ENCODE measurements at regions not wholly inside any gene's neighbourhood (a gene's known extent, or its start where the extent isn't known, plus 50 kb on each side); places are given as distances from the start of the nearest gene placed in this dataset.

DNA sequence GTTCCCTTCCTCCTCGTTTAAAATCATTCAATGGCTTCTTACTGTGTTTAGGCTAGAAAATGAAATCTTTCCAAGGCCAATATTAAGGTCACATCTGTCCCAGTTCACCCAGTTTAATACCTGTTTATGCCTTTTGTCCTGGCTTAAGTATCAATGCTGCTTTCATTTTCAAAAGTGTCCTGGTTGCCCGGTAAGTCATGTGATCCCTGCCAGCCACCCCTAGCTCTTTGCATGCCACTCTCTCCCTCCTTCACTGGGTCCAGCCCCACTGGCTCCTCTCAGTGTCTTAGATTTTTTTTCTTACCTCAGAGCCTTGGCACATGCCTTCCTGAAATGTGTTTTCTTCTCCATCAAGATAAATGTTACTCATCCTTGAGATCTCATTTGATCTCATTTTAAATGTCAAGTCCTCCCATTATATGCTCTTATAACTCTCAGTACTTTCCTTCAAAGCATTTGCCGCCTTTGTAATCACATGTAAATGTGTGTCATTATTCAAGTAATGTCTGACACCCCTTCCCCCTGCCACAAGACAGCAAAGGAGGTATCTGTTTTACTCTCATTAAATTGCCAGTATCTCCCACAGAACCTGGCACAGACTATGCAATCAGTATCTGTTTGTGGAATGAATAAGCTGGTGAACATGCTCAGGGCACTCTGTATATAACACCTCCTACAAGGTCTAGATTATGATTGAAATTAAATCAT is 472.5 kb upstream of the RPS6KA3 start:
- no peak overlapping the region for H3K27ac ChIP-seq
- H3K9me3 ChIP-seq, result no peaks in the 10 kb centered on the region
- TF ChIP-seq, protein P1, sequence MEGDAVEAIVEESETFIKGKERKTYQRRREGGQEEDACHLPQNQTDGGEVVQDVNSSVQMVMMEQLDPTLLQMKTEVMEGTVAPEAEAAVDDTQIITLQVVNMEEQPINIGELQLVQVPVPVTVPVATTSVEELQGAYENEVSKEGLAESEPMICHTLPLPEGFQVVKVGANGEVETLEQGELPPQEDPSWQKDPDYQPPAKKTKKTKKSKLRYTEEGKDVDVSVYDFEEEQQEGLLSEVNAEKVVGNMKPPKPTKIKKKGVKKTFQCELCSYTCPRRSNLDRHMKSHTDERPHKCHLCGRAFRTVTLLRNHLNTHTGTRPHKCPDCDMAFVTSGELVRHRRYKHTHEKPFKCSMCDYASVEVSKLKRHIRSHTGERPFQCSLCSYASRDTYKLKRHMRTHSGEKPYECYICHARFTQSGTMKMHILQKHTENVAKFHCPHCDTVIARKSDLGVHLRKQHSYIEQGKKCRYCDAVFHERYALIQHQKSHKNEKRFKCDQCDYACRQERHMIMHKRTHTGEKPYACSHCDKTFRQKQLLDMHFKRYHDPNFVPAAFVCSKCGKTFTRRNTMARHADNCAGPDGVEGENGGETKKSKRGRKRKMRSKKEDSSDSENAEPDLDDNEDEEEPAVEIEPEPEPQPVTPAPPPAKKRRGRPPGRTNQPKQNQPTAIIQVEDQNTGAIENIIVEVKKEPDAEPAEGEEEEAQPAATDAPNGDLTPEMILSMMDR (IDR thresholded peaks at IDR 0.05), result no peak
- TF ChIP-seq POLR2A (IDR thresholded peaks at IDR 0.05), result no peak
- H3K4me3 ChIP-seq, result no peak overlapping the region
- H3K27me3 ChIP-seq, result peaks cover 0 to 6% (median 0%) of the 10 kb centered on the region in 9 donors
- ATAC-seq, result no peak
- 70 to 88% (median 76%) methylated on average over 3 of the region's 3 CpGs for WGBS, 4 donors
- no peaks in the 10 kb centered on the region for H3K4me1 ChIP-seq
- H3K36me3 ChIP-seq, result no peaks in the 10 kb centered on the region
- no peak for DNase-seq
- intact Hi-C loops (cut with DNase I), result no loop called here

DNA sequence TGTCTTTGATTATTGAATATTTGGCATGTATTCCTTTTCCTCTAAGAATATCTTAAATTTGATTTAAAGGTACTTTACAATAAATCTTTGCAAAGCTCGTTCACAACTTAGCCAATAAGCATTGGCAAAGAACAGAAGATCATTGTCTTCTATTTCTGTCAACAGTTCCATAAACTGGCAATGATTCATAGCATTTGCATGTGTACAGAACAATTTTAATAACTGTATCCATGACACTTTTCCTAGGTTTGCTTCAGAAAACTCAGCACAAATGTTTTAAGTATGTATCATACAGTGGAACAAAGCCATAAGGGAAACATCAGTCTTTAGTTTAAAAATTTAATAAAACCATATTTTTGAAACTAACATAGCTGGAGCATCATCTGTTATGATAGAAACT is 462.7 kb upstream of the RPS6KA3 start:
- H3K36me3 ChIP-seq, result no peaks in the 10 kb centered on the region
- H3K9me3 ChIP-seq, result no peaks in the 10 kb centered on the region
- TF ChIP-seq, protein P1 (IDR thresholded peaks at IDR 0.05), result no peak
- no peak for TF ChIP-seq POLR2A (IDR thresholded peaks at IDR 0.05)
- no peak overlapping the region for H3K27ac ChIP-seq
- no peaks in the 10 kb centered on the region for H3K27me3 ChIP-seq
- DNase-seq, result no peak
- WGBS, 4 donors, result 26 to 56% (median 44%) methylated on average over 1 of the region's 1 CpG
- no peaks in the 10 kb centered on the region for H3K4me1 ChIP-seq
- ATAC-seq, result no peak
- intact Hi-C loops (cut with DNase I), result no loop called here
- no peak overlapping the region for H3K4me3 ChIP-seq

DNA sequence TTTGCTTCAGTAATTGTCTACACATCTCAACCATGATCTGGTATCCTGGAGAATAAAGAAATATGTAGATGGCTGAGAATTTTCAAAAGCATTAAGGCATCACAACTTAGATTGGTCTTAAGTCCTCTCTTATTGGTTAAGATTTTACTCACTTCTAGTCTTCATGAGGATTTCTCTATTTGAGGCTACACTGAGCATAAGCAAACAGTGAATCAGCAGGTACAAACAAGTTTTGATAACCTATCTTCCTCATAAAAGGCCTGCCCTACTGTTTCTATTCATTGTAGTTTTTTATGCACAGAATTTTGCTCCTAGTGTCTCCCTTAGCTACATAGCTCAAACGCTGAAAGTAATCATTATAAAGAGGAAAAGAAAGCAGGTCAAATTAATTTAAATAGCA is 460.7 kb upstream of the RPS6KA3 start:
- H3K27me3 ChIP-seq, result no peaks in the 10 kb centered on the region
- H3K36me3 ChIP-seq, result no peaks in the 10 kb centered on the region
- H3K27ac ChIP-seq, result no peak overlapping the region
- WGBS, 4 donors, result 54 to 79% (median 74%) methylated on average over 1 of the region's 1 CpG
- no peaks in the 10 kb centered on the region for H3K9me3 ChIP-seq
- no peaks in the 10 kb centered on the region for H3K4me1 ChIP-seq
- TF ChIP-seq POLR2A (IDR thresholded peaks at IDR 0.05), result no peak
- TF ChIP-seq, protein P1 (IDR thresholded peaks at IDR 0.05), result no peak
- intact Hi-C loops (cut with DNase I), result no loop called here
- ATAC-seq (no peak), DNase-seq (no peak)
- H3K4me3 ChIP-seq, result no peak overlapping the region

DNA sequence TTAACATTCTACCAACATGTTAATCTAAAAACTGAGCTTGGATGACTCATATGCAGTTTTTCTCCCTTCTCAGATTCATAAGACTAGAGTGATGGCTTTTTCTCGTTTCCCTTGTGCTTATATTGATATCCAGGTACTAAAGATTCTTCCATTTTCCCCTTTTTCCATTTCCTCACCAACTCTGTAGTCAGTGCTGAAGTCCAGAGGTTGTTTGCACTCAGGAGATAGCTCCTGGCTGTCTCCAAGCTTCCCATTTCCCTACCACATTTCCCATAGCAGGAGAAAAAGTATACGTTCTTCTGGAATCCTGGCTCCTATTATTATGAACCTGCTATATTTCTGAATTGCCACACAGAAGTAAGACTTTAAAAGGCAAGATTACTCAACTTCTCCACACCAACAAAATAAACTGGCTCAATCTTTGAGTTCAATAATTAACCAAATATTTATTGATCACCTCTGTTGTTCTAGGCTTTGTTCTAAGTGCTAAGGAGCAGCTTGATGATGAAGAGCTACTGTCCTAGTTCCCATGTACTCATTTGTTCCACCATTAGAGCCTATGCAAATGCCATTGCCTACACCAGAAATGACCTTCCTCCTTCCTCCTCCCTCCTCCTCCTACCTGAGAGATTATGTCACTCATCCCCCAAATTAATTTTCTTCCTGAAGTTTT is 454.4 kb upstream of the RPS6KA3 start:
- intact Hi-C loops (cut with DNase I), result no loop called here
- TF ChIP-seq POLR2A (IDR thresholded peaks at IDR 0.05), result no peak
- TF ChIP-seq, protein P1 (IDR thresholded peaks at IDR 0.05), result no peak

More for the DNA sequence above, 454.4 kb upstream of the RPS6KA3 start:
- no peak overlapping the region for H3K4me3 ChIP-seq
- no peak for ATAC-seq
- 58 to 82% (median 72%) methylated on average over 2 of the region's 2 CpGs for WGBS, 4 donors
- no peaks in the 10 kb centered on the region for H3K9me3 ChIP-seq
- no peak for DNase-seq
- H3K36me3 ChIP-seq, result no peaks in the 10 kb centered on the region
- no peak overlapping the region for H3K27ac ChIP-seq
- no peaks in the 10 kb centered on the region for H3K27me3 ChIP-seq
- H3K4me1 ChIP-seq, result no peaks in the 10 kb centered on the region
